Ovary (tissue), 7 donors: ENCODE measurements at regions not wholly inside any gene's neighbourhood (a gene's known extent, or its start where the extent isn't known, plus 50 kb on each side); places are given as distances from the start of the nearest gene placed in this dataset.

ENCODE experiments used
- DNase-seq, 5 donors: peaks; one replicate each; pipeline ENCODE4 v3.0.0-alpha.2; 2019 to 2020
- H3K27ac ChIP-seq, 2 donors: fragments of 200-600 bp; one replicate each; pipeline versions ENCODE4 v1.5.1 to v1.8.0; 2019 to 2022
- H3K27me3 ChIP-seq: fragments of 200-600 bp; one replicate; pipeline ENCODE4 v1.8.0; 2022
- H3K36me3 ChIP-seq: fragments of 200-600 bp; sonication (generic); one replicate; pipeline ENCODE4 v1.5.1; 2019
- H3K4me1 ChIP-seq: one replicate; pipeline ENCODE4 v1.8.1; 2013; ENCODE audit warnings: mild to moderate bottlenecking, moderate library complexity; ENCODE audit not compliant: insufficient read depth
- H3K4me3 ChIP-seq: fragments of 200-600 bp; sonication (generic); one replicate; pipeline ENCODE4 v1.5.1; 2017
- H3K9me3 ChIP-seq, 2 donors: fragments of 200-600 bp in 1 of 2; sonication (generic) in 1 of 2; one replicate each; pipeline versions ENCODE4 v1.5.1 to v1.8.1; 2013 to 2019; ENCODE audit warnings: mild to moderate bottlenecking in 1 of 2, moderate library complexity in 1 of 2
- EP300 ChIP-seq: sonication (generic); formaldehyde crosslinking; IDR thresholded peaks from one replicate; pipeline ENCODE4 v1.6.1; 2017; ENCODE audit warnings: antibody characterized with exemption
- POLR2A ChIP-seq: fragments of 450-650 bp; IDR thresholded peaks from one replicate; pipeline ENCODE4 v1.6.1; 2017; ENCODE audit warnings: antibody characterized with exemption, mild to moderate bottlenecking, moderate library complexity
- WGBS, 3 donors: extraction: QIAGEN DNeasy Blood & Tissue Kit in 1 of 3; methylation state at CpG; one replicate each; pipeline versions ENCODE4 v1.1.5 to v1.1.7; 2013 to 2017; 5-methylcytosine and 5-hydroxymethylcytosine counted together
- intact Hi-C, 4 donors: fragments of 100-400 bp; cut with DNase I; formaldehyde crosslinking; loops; one replicate each; pipeline versions ENCODE4 v1.11.0 to v1.15.1; 2022 to 2023
- TF ChIP-seq, protein P1 (sequence below), 3 donors: fragments of 450-650 bp in 2 of 3; fragments of 200-600 bp in 1 of 3; IDR thresholded peaks; one replicate each; pipeline versions ENCODE4 v1.5.1 to v1.8.0; 2016 to 2022; ENCODE audit warnings: antibody characterized with exemption in 3 of 3, mild to moderate bottlenecking in 1 of 3
- donor health status: DM: no; HTN: no; CAD: no; lungs with moderate emphysema.
- donor health status: DM: no; HTN: no; CAD: no.
- donor health status: Bipolar disorder and iron deficiency.
- donor health status: DM: no; HTN: no; CAD: no.
- donor health status: DM: yes; HTN: yes; CAD: no.

GRCh38 chr2:152867397-152867796 is 149.0 kb downstream of the ARL6IP6 start:
- H3K9me3 ChIP-seq = no peaks in the 10 kb centered on the region
- 58 to 91% (median 77%) methylated on average over 3 of the region's 3 CpGs for WGBS, 3 donors
- H3K36me3 ChIP-seq = no peaks in the 10 kb centered on the region
- H3K4me1 ChIP-seq = no peaks in the 10 kb centered on the region
- no peak overlapping the region for H3K4me3 ChIP-seq
- no peak for DNase-seq
- TF ChIP-seq, protein P1, sequence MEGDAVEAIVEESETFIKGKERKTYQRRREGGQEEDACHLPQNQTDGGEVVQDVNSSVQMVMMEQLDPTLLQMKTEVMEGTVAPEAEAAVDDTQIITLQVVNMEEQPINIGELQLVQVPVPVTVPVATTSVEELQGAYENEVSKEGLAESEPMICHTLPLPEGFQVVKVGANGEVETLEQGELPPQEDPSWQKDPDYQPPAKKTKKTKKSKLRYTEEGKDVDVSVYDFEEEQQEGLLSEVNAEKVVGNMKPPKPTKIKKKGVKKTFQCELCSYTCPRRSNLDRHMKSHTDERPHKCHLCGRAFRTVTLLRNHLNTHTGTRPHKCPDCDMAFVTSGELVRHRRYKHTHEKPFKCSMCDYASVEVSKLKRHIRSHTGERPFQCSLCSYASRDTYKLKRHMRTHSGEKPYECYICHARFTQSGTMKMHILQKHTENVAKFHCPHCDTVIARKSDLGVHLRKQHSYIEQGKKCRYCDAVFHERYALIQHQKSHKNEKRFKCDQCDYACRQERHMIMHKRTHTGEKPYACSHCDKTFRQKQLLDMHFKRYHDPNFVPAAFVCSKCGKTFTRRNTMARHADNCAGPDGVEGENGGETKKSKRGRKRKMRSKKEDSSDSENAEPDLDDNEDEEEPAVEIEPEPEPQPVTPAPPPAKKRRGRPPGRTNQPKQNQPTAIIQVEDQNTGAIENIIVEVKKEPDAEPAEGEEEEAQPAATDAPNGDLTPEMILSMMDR (IDR thresholded peaks at IDR 0.05) = no peak
- TF ChIP-seq POLR2A (no peak), EP300 (no peak)
- intact Hi-C loops = no loop called here
- H3K27ac ChIP-seq = no peak overlapping the region
- no peaks in the 10 kb centered on the region for H3K27me3 ChIP-seq

GRCh38 chr2:152864601-152865149 is 146.3 kb downstream of the ARL6IP6 start:
- Histone ChIP-seq H3K36me3 (no peaks in the 10 kb centered on the region), H3K9me3 (no peaks in the 10 kb centered on the region), H3K27ac (no peak overlapping the region), H3K4me3 (no peak overlapping the region), H3K27me3 (no peaks in the 10 kb centered on the region), H3K4me1 (no peaks in the 10 kb centered on the region)
- WGBS, 3 donors = 23 to 44% (median 26%) methylated on average over 5 of the region's 5 CpGs
- no peak for TF ChIP-seq POLR2A
- no peak for TF ChIP-seq EP300
- TF ChIP-seq, protein P1 (IDR thresholded peaks at IDR 0.05) = no peak
- intact Hi-C loops = no loop called here
- DNase-seq = no peak

- WGBS, 3 donors = 76 to 92% (median 86%) methylated on average over 1 of the region's 1 CpG
- DNase-seq = no peak
- Histone ChIP-seq H3K27me3 (no peaks in the 10 kb centered on the region), H3K36me3 (no peaks in the 10 kb centered on the region), H3K4me3 (no peak overlapping the region), H3K9me3 (no peaks in the 10 kb centered on the region), H3K4me1 (no peaks in the 10 kb centered on the region), H3K27ac (no peak overlapping the region)
- TF ChIP-seq EP300 (no peak), POLR2A (no peak)
- intact Hi-C loops = no loop called here
These were observed 145.4 kb downstream of the ARL6IP6 start for GRCh38 chr2:152863826-152864225.

- Histone ChIP-seq H3K4me3 (no peak overlapping the region), H3K27me3 (no peaks in the 10 kb centered on the region), H3K36me3 (no peaks in the 10 kb centered on the region), H3K9me3 (no peaks in the 10 kb centered on the region), H3K27ac (no peak overlapping the region), H3K4me1 (no peaks in the 10 kb centered on the region)
- intact Hi-C loops = no loop called here
- 72 to 80% (median 78%) methylated on average over 6 of the region's 6 CpGs for WGBS, 3 donors
- no peak for DNase-seq
- TF ChIP-seq, protein P1 (IDR thresholded peaks at IDR 0.05) = no peak
- TF ChIP-seq POLR2A (no peak), EP300 (no peak)
These were observed 143.0 kb downstream of the ARL6IP6 start for GRCh38 chr2:152861349-152861942.

GRCh38 chr2:152858594-152859265 is 140.3 kb downstream of the ARL6IP6 start:
- no peaks in the 10 kb centered on the region for H3K9me3 ChIP-seq

More at GRCh38 chr2:152858594-152859265, 140.3 kb downstream of the ARL6IP6 start:
- TF ChIP-seq, protein P1 (IDR thresholded peaks at IDR 0.05) = no peak
- TF ChIP-seq EP300 (no peak), POLR2A (no peak)
- intact Hi-C loops = no loop called here
- Histone ChIP-seq H3K4me3 (no peak overlapping the region), H3K27me3 (no peaks in the 10 kb centered on the region), H3K27ac (no peak overlapping the region), H3K36me3 (no peaks in the 10 kb centered on the region), H3K4me1 (no peaks in the 10 kb centered on the region)
- WGBS, 3 donors = 67 to 88% (median 75%) methylated on average over 3 of the region's 3 CpGs
- no peak for DNase-seq
